ENCODE measurements at regions not wholly inside any gene's neighbourhood (a gene's known extent, or its start where the extent isn't known, plus 50 kb on each side); places are given as distances from the start of the nearest gene placed in this dataset.

- in situ Hi-C loops (cut with HindIII; ENCODE audit: low sequenced_read_pairs): no loop called here
Observed at GRCh38 chr12:111201495-111202236, 167.2 kb downstream of the PHETA1 start.

- in situ Hi-C loops (cut with HindIII; ENCODE audit: low sequenced_read_pairs): no loop called here
Observed at GRCh38 chr12:111201036-111201435, 167.9 kb downstream of the PHETA1 start.

- in situ Hi-C loops (cut with HindIII; ENCODE audit: low sequenced_read_pairs): no loop called here
Observed at GRCh38 chr12:111197376-111197944, 171.4 kb downstream of the PHETA1 start.

GRCh38 chr12:111196532-111196931 is 172.4 kb downstream of the PHETA1 start:
- in situ Hi-C loops (cut with HindIII; ENCODE audit: low sequenced_read_pairs): no loop called here

GRCh38 chr12:111195316-111195715 is 173.6 kb downstream of the PHETA1 start:
- in situ Hi-C loops (cut with HindIII; ENCODE audit: low sequenced_read_pairs): no loop called here

- in situ Hi-C loops (cut with HindIII; ENCODE audit: low sequenced_read_pairs): no loop called here
Observed at GRCh38 chr12:111194703-111195051, 174.2 kb downstream of the PHETA1 start.

GRCh38 chr12:111193977-111194702 is 174.8 kb downstream of the PHETA1 start:
- in situ Hi-C loops (cut with HindIII; ENCODE audit: low sequenced_read_pairs): no loop called here

- in situ Hi-C loops (cut with HindIII; ENCODE audit: low sequenced_read_pairs): no loop called here
Observed at GRCh38 chr12:111193496-111193895, 175.4 kb downstream of the PHETA1 start.

GRCh38 chr12:111193067-111193466 is 175.8 kb downstream of the PHETA1 start:
- in situ Hi-C loops (cut with HindIII; ENCODE audit: low sequenced_read_pairs): no loop called here

GRCh38 chr12:111192647-111193046 is 176.2 kb downstream of the PHETA1 start:
- in situ Hi-C loops (cut with HindIII; ENCODE audit: low sequenced_read_pairs): no loop called here

- in situ Hi-C loops (cut with HindIII; ENCODE audit: low sequenced_read_pairs): no loop called here
Observed at GRCh38 chr12:111190741-111191526, 178.0 kb downstream of the PHETA1 start.

- in situ Hi-C loops (cut with HindIII; ENCODE audit: low sequenced_read_pairs): no loop called here
Observed at GRCh38 chr12:111189792-111190191, 179.1 kb downstream of the PHETA1 start.

GRCh38 chr12:111188436-111188835 is 180.5 kb downstream of the PHETA1 start:
- in situ Hi-C loops (cut with HindIII; ENCODE audit: low sequenced_read_pairs): no loop called here

- in situ Hi-C loops (cut with HindIII; ENCODE audit: low sequenced_read_pairs): no loop called here
Observed at GRCh38 chr12:111186347-111186746, 182.5 kb downstream of the PHETA1 start.

GRCh38 chr12:111185889-111186227 is 183.0 kb downstream of the PHETA1 start:
- in situ Hi-C loops (cut with HindIII; ENCODE audit: low sequenced_read_pairs): no loop called here

- in situ Hi-C loops (cut with HindIII; ENCODE audit: low sequenced_read_pairs): no loop called here
Observed at GRCh38 chr12:111185206-111185888, 183.5 kb downstream of the PHETA1 start.

GRCh38 chr12:111184161-111184560 is 184.7 kb downstream of the PHETA1 start:
- in situ Hi-C loops (cut with HindIII; ENCODE audit: low sequenced_read_pairs): no loop called here

GRCh38 chr12:111183094-111183493 is 185.8 kb downstream of the PHETA1 start:
- in situ Hi-C loops (cut with HindIII; ENCODE audit: low sequenced_read_pairs): no loop called here

- in situ Hi-C loops (cut with HindIII; ENCODE audit: low sequenced_read_pairs): no loop called here
Observed at GRCh38 chr12:111182382-111182781, 186.5 kb downstream of the PHETA1 start.

- in situ Hi-C loops (cut with HindIII; ENCODE audit: low sequenced_read_pairs): no loop called here
Observed at GRCh38 chr12:111181143-111181726, 187.7 kb downstream of the PHETA1 start.
